Neural progenitor cell (in vitro differentiated cells): ENCODE measurements at regions not wholly inside any gene's neighbourhood (a gene's known extent, or its start where the extent isn't known, plus 50 kb on each side); places are given as distances from the start of the nearest gene placed in this dataset.

ENCODE experiments used
- DNase-seq: peaks from one replicate; pipeline ENCODE4 v3.0.0-alpha.2; 2016; ENCODE audit warnings: low spot score
- H2AFZ ChIP-seq: fragments of 200-600 bp; sonication (generic); replicated peaks from 2 replicates; pipeline ENCODE4 v1.6.1; 2016; ENCODE audit warnings: antibody characterized with exemption
- H3F3A ChIP-seq: fragments of 200-600 bp; sonication (generic); 2 replicates; pipeline ENCODE4 v1.6.1; 2016; ENCODE audit warnings: antibody characterized with exemption, low read depth
- H3K27ac ChIP-seq: fragments of 200-600 bp; sonication (generic); 2 replicates; pipeline ENCODE4 v1.5.1; 2016; ENCODE audit warnings: mild to moderate bottlenecking
- H3K27me3 ChIP-seq: fragments of 200-600 bp; sonication (generic); 2 replicates; pipeline ENCODE4 v1.6.1; 2016; ENCODE audit warnings: mild to moderate bottlenecking, moderate library complexity
- H3K36me3 ChIP-seq: fragments of 200-600 bp; sonication (generic); 2 replicates; pipeline ENCODE4 v1.5.1; 2016
- H3K4me1 ChIP-seq: fragments of 200-600 bp; sonication (generic); 2 replicates; pipeline ENCODE4 v1.6.1; 2016; ENCODE audit warnings: mixed run types
- H3K4me2 ChIP-seq: fragments of 200-600 bp; sonication (generic); 2 replicates; pipeline ENCODE4 v1.6.1; 2016
- H3K4me3 ChIP-seq: fragments of 200-600 bp; sonication (generic); 2 replicates; pipeline ENCODE4 v1.5.1; 2016
- H3K79me2 ChIP-seq: fragments of 200-600 bp; sonication (generic); 2 replicates; pipeline ENCODE4 v1.6.1; 2016; ENCODE audit warnings: low read depth
- H3K9ac ChIP-seq: fragments of 200-600 bp; sonication (generic); 2 replicates; pipeline ENCODE4 v1.6.1; 2016
- H3K9me3 ChIP-seq: fragments of 200-600 bp; sonication (generic); 2 replicates; pipeline ENCODE4 v1.5.1; 2016; ENCODE audit warnings: low read depth
- H4K20me1 ChIP-seq: fragments of 200-600 bp; sonication (generic); 2 replicates; pipeline ENCODE4 v1.6.1; 2016; ENCODE audit warnings: low read depth
- H3K27ac Mint-ChIP-seq: 3 replicates; pipeline ENCODE4 v1.8.0; 2021; ENCODE audit warnings: mixed read lengths
- H3K27me3 Mint-ChIP-seq: 2 replicates; pipeline ENCODE4 v1.8.0; 2022; ENCODE audit warnings: low read depth, mild to moderate bottlenecking, inconsistent platforms, moderate library complexity, mixed read lengths; ENCODE audit not compliant: insufficient read depth
- H3K36me3 Mint-ChIP-seq: 3 replicates; pipeline ENCODE4 v1.8.0; 2021; ENCODE audit warnings: mixed read lengths
- H3K4me1 Mint-ChIP-seq: 3 replicates; pipeline ENCODE4 v1.8.0; 2021; ENCODE audit warnings: mixed read lengths
- H3K4me3 Mint-ChIP-seq: 3 replicates; pipeline ENCODE4 v1.8.0; 2021; ENCODE audit warnings: mild to moderate bottlenecking, moderate library complexity, mixed read lengths
- H3K9me3 Mint-ChIP-seq: 3 replicates; pipeline ENCODE4 v1.8.0; 2020; ENCODE audit warnings: mixed read lengths
- EZH2 ChIP-seq: fragments of 200-600 bp; sonication (generic); IDR thresholded peaks from 2 replicates; pipeline ENCODE4 v1.6.1; 2017; ENCODE audit warnings: antibody characterized with exemption, mild to moderate bottlenecking, moderate library complexity
- EZH2phosphoT487 ChIP-seq: fragments of 200-600 bp; sonication (generic); IDR thresholded peaks from 2 replicates; pipeline ENCODE4 v1.6.1; 2017; ENCODE audit warnings: antibody characterized with exemption
- TF ChIP-seq, protein P1 (sequence below): fragments of 200-600 bp; sonication (generic); IDR thresholded peaks from 2 replicates; pipeline ENCODE4 v1.5.1; 2017; ENCODE audit warnings: antibody characterized with exemption, mild to moderate bottlenecking

GRCh38 chr2:9761577-9761976 is 81.7 kb upstream of the TAF1B start:
- H3K4me1 Mint-ChIP-seq = peaks cover 57% of the 10 kb centered on the region
- Histone ChIP-seq H3K9me3 (no peaks in the 10 kb centered on the region), H3K4me1 (peaks cover 22% of the 10 kb centered on the region), H3K27ac (no peak overlapping the region), H3F3A (no peaks in the 10 kb centered on the region), H3K9ac (no peak overlapping the region), H3K79me2 (no peaks in the 10 kb centered on the region), H3K4me2 (no peak overlapping the region), H4K20me1 (no peaks in the 10 kb centered on the region), H3K27me3 (peaks cover 23% of the 10 kb centered on the region), H3K4me3 (no peak overlapping the region), H2AFZ (no peak overlapping the region), H3K36me3 (no peaks in the 10 kb centered on the region)
- peaks cover 14% of the 10 kb centered on the region for H3K27me3 Mint-ChIP-seq
- no peaks in the 10 kb centered on the region for H3K9me3 Mint-ChIP-seq
- H3K4me3 Mint-ChIP-seq = no peak overlapping the region
- H3K36me3 Mint-ChIP-seq = no peaks in the 10 kb centered on the region
- TF ChIP-seq, protein P1, sequence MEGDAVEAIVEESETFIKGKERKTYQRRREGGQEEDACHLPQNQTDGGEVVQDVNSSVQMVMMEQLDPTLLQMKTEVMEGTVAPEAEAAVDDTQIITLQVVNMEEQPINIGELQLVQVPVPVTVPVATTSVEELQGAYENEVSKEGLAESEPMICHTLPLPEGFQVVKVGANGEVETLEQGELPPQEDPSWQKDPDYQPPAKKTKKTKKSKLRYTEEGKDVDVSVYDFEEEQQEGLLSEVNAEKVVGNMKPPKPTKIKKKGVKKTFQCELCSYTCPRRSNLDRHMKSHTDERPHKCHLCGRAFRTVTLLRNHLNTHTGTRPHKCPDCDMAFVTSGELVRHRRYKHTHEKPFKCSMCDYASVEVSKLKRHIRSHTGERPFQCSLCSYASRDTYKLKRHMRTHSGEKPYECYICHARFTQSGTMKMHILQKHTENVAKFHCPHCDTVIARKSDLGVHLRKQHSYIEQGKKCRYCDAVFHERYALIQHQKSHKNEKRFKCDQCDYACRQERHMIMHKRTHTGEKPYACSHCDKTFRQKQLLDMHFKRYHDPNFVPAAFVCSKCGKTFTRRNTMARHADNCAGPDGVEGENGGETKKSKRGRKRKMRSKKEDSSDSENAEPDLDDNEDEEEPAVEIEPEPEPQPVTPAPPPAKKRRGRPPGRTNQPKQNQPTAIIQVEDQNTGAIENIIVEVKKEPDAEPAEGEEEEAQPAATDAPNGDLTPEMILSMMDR = no peak
- TF ChIP-seq EZH2phosphoT487 = no peak
- TF ChIP-seq EZH2 = no peak
- H3K27ac Mint-ChIP-seq = no peak overlapping the region
- no peak for DNase-seq

DNA sequence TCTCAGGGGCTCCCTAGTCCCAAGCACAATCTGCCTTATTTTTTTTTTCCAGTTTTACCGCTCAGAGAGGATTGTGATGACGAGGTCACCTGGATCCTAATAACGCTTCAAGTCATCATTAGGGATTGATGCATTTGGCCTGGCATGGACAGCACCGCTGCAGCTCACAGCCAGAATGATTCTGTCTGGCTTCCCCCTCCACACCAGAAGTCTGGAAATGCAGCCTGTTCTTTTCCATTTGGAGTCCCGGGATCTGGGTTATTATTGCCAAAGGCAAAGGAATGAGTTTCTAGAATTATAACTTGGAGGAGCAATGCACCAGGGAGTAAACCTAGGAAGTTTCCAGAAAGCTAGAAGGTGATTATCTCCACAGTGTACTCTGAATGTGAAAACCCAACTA is 81.1 kb upstream of the TAF1B start:
- peaks cover 17% of the 10 kb centered on the region for H3K27me3 ChIP-seq
- Mint-ChIP-seq H3K27me3 (peaks cover 14% of the 10 kb centered on the region), H3K9me3 (no peaks in the 10 kb centered on the region), H3K36me3 (no peaks in the 10 kb centered on the region), H3K27ac (no peak overlapping the region), H3K4me3 (no peak overlapping the region), H3K4me1 (peaks cover 59% of the 10 kb centered on the region)
- H3K27ac ChIP-seq = no peak overlapping the region
- no peak overlapping the region for H3K4me2 ChIP-seq
- no peaks in the 10 kb centered on the region for H3K9me3 ChIP-seq
- H3K4me3 ChIP-seq = no peak overlapping the region
- H3K36me3 ChIP-seq = no peaks in the 10 kb centered on the region
- TF ChIP-seq EZH2 (no peak), EZH2phosphoT487 (no peak)
- TF ChIP-seq, protein P1 = no peak
- peaks cover 19% of the 10 kb centered on the region for H3K4me1 ChIP-seq
- no peak overlapping the region for H2AFZ ChIP-seq
- no peaks in the 10 kb centered on the region for H3F3A ChIP-seq
- no peaks in the 10 kb centered on the region for H4K20me1 ChIP-seq
- no peaks in the 10 kb centered on the region for H3K79me2 ChIP-seq
- DNase-seq = no peak
- H3K9ac ChIP-seq = no peak overlapping the region

DNA sequence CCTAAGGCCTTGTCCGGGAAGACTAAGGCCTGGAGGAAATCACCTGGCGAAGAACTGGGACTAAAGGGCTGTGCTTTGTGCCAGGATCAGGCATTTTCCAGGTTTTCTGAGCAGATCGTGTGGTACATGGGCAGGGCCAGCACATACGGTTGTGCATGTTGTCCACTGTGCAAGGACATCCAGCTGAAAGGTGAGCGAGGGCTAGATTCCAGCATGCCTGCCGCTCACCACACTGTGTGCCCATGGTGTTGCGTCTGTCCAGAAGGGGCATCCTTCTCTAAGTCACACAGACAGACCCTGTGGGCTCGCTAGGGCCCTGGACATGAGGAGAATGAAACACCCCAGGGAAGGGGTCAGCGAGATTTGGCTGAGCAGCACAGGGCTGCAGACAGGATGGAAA is 80.3 kb upstream of the TAF1B start:
- Mint-ChIP-seq H3K27ac (no peak overlapping the region), H3K9me3 (no peaks in the 10 kb centered on the region), H3K27me3 (peaks cover 16% of the 10 kb centered on the region), H3K36me3 (no peaks in the 10 kb centered on the region), H3K4me3 (no peak overlapping the region), H3K4me1 (peaks cover 59% of the 10 kb centered on the region)
- H3K27ac ChIP-seq = no peak overlapping the region
- no peak for DNase-seq
- no peaks in the 10 kb centered on the region for H3K79me2 ChIP-seq
- H4K20me1 ChIP-seq = no peaks in the 10 kb centered on the region
- no peaks in the 10 kb centered on the region for H3F3A ChIP-seq
- H3K4me3 ChIP-seq = no peak overlapping the region
- peaks cover 15% of the 10 kb centered on the region for H3K27me3 ChIP-seq
- no peaks in the 10 kb centered on the region for H3K36me3 ChIP-seq
- H3K4me1 ChIP-seq = peaks cover 11% of the 10 kb centered on the region
- no peak overlapping the region for H2AFZ ChIP-seq
- no peaks in the 10 kb centered on the region for H3K9me3 ChIP-seq
- no peak overlapping the region for H3K4me2 ChIP-seq
- TF ChIP-seq EZH2phosphoT487 (no peak), EZH2 (no peak)
- TF ChIP-seq, protein P1 = no peak
- no peak overlapping the region for H3K9ac ChIP-seq
